OCI-LY1 (cell line): ENCODE measurements at regions not wholly inside any gene's neighbourhood (a gene's known extent, or its start where the extent isn't known, plus 50 kb on each side); places are given as distances from the start of the nearest gene placed in this dataset.

Source experiments
- H2AFZ ChIP-seq: fragments of 200-600 bp; sonication (generic), shearing (Covaris generic); 2 replicates; pipeline ENCODE4 v1.6.0; 2014; ENCODE audit warnings: antibody characterized with exemption, mild to moderate bottlenecking, low read length
- H3F3A ChIP-seq: fragments of 200-600 bp; sonication (generic), shearing (Covaris generic); 2 replicates; pipeline ENCODE4 v1.6.0; 2014; ENCODE audit warnings: mild to moderate bottlenecking, antibody characterized with exemption, low read length, moderate library complexity; ENCODE audit not compliant: insufficient read depth
- H3K27ac ChIP-seq: fragments of 200-600 bp; sonication (generic); 2 replicates; pipeline ENCODE4 v1.5.1; 2014; ENCODE audit warnings: low read length, mixed run types, mild to moderate bottlenecking, low read depth; ENCODE audit not compliant: poor library complexity, severe bottlenecking
- H3K27me3 ChIP-seq: fragments of 200-600 bp; sonication (generic); 2 replicates; pipeline ENCODE4 v1.6.0; 2014; ENCODE audit warnings: antibody characterized with exemption, mild to moderate bottlenecking, low read length, moderate library complexity; ENCODE audit not compliant: insufficient read depth
- H3K36me3 ChIP-seq: fragments of 200-600 bp; sonication (generic); 2 replicates; pipeline ENCODE4 v1.6.1; 2014; ENCODE audit warnings: mild to moderate bottlenecking, antibody characterized with exemption, low read length, moderate library complexity, mixed read lengths; ENCODE audit not compliant: insufficient read depth
- H3K4me1 ChIP-seq: fragments of 200-600 bp; sonication (generic); 2 replicates; pipeline ENCODE4 v1.5.1; 2014; ENCODE audit warnings: mild to moderate bottlenecking, low read length, moderate library complexity; ENCODE audit not compliant: insufficient read depth, severe bottlenecking
- H3K4me2 ChIP-seq: fragments of 200-600 bp; sonication (generic), shearing (Covaris generic); 2 replicates; pipeline ENCODE4 v1.6.1; 2014; ENCODE audit warnings: low read length
- H3K4me3 ChIP-seq: fragments of 200-600 bp; sonication (generic); 2 replicates; pipeline ENCODE4 v1.5.1; 2014; ENCODE audit warnings: low read length, low read depth, mild to moderate bottlenecking, mixed read lengths; ENCODE audit not compliant: poor library complexity, severe bottlenecking
- H3K79me2 ChIP-seq: fragments of 200-600 bp; shearing (Covaris generic); 2 replicates; pipeline ENCODE4 v1.6.1; 2016; ENCODE audit warnings: mixed run types, low read length, mixed read lengths; ENCODE audit not compliant: insufficient read depth
- H3K9ac ChIP-seq: fragments of 200-600 bp; sonication (generic), shearing (Covaris generic); 2 replicates; pipeline ENCODE4 v1.6.1; 2014; ENCODE audit warnings: mild to moderate bottlenecking, low read length, mixed read lengths
- H3K9me2 ChIP-seq: fragments of 200-600 bp; sonication (generic), shearing (Covaris generic); 2 replicates; pipeline ENCODE4 v1.6.1; 2014; ENCODE audit warnings: low read depth, mild to moderate bottlenecking, low read length, mixed read lengths
- H3K9me3 ChIP-seq: fragments of 200-600 bp; shearing (Covaris generic); 2 replicates; pipeline ENCODE4 v1.6.1; 2014; ENCODE audit warnings: low read length, mixed read lengths
- H4K20me1 ChIP-seq: fragments of 200-600 bp; sonication (generic), shearing (Covaris generic); 2 replicates; pipeline ENCODE4 v1.6.0; 2016; ENCODE audit warnings: mild to moderate bottlenecking, low read length; ENCODE audit not compliant: insufficient read depth
- EZH2 ChIP-seq: fragments of 200-600 bp; sonication (generic), shearing (Covaris generic); IDR thresholded peaks from 2 replicates; pipeline ENCODE4 v1.8.0; 2017; ENCODE audit warnings: borderline replicate concordance, mixed run types, mild to moderate bottlenecking, antibody characterized with exemption, low read length, moderate library complexity, mixed read lengths
- TF ChIP-seq, protein P1 (sequence below): fragments of 200-600 bp; sonication (generic), shearing (Covaris generic); IDR thresholded peaks from 2 replicates; pipeline ENCODE4 v1.5.1; 2017; ENCODE audit warnings: mild to moderate bottlenecking, antibody characterized with exemption, low read length, moderate library complexity, mixed read lengths

DNA sequence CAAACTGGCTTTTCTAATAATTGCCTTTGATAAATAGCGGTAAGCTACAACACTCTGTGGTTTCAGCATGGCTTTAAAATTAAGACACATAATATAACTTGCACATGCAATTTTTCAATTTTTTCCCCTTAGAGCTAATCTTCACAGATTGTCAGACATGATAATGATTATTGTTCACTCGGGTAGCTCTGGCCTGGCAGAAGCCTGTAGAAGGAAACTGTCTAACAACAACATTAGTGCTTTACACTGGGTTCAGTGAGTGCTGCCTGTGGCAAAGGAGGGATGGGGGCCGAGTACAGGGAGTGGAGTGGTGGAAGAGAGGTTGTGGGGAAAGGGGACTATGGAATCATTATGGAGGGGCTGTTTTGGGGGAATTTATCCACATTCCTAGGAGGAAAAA is 67.2 kb upstream of the AUTS2 start:
- Histone ChIP-seq H3K9me2 (no peaks in the 10 kb centered on the region), H3K4me3 (no peak overlapping the region), H3K4me2 (no peak overlapping the region), H3K9me3 (no peaks in the 10 kb centered on the region), H3K9ac (no peak overlapping the region), H3F3A (no peaks in the 10 kb centered on the region), H4K20me1 (no peaks in the 10 kb centered on the region), H3K36me3 (no peaks in the 10 kb centered on the region), H2AFZ (no peak overlapping the region), H3K27me3 (peaks cover 10% of the 10 kb centered on the region), H3K79me2 (no peaks in the 10 kb centered on the region), H3K27ac (no peak overlapping the region), H3K4me1 (peaks cover 7% of the 10 kb centered on the region)
- TF ChIP-seq EZH2: no peak
- TF ChIP-seq, protein P1, sequence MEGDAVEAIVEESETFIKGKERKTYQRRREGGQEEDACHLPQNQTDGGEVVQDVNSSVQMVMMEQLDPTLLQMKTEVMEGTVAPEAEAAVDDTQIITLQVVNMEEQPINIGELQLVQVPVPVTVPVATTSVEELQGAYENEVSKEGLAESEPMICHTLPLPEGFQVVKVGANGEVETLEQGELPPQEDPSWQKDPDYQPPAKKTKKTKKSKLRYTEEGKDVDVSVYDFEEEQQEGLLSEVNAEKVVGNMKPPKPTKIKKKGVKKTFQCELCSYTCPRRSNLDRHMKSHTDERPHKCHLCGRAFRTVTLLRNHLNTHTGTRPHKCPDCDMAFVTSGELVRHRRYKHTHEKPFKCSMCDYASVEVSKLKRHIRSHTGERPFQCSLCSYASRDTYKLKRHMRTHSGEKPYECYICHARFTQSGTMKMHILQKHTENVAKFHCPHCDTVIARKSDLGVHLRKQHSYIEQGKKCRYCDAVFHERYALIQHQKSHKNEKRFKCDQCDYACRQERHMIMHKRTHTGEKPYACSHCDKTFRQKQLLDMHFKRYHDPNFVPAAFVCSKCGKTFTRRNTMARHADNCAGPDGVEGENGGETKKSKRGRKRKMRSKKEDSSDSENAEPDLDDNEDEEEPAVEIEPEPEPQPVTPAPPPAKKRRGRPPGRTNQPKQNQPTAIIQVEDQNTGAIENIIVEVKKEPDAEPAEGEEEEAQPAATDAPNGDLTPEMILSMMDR: no peak

DNA sequence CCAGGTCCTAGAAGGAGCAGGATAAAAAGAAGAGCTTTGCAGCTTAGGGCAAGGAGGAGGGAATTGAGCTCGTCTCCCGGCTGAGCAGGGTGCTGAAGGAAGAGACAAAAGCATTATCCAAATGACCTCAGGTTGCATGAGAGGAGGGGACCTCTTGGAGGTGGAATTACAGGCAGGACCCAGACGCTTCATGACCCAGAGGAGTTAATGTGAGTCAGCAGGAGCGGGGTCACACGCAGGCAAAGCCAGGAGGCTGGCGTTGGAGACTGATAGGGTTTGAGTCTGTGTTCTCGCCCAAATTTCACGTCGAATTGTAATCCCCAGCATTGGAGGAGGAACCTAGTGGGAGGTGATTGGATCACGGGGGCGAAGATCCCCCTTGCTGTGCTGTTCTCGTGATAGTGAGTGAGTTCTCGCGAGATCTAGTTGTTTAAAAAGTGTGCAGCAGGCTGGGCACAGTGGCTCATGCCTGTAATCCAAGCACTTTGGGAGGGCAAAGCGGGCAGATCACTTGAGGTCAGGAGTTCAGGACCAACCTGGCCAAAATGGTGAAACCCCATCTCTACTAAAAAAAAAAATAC is 63.7 kb upstream of the AUTS2 start:
- Histone ChIP-seq H3K9me2 (no peaks in the 10 kb centered on the region), H3K9ac (no peak overlapping the region), H3K4me2 (no peak overlapping the region), H2AFZ (no peak overlapping the region), H3K27me3 (peaks cover 10% of the 10 kb centered on the region), H3K4me1 (no peaks in the 10 kb centered on the region), H3K9me3 (no peaks in the 10 kb centered on the region), H3K4me3 (no peak overlapping the region), H3K79me2 (no peaks in the 10 kb centered on the region), H4K20me1 (no peaks in the 10 kb centered on the region), H3K27ac (no peak overlapping the region), H3K36me3 (no peaks in the 10 kb centered on the region), H3F3A (no peaks in the 10 kb centered on the region)
- TF ChIP-seq, protein P1: no peak
- TF ChIP-seq EZH2: no peak

DNA sequence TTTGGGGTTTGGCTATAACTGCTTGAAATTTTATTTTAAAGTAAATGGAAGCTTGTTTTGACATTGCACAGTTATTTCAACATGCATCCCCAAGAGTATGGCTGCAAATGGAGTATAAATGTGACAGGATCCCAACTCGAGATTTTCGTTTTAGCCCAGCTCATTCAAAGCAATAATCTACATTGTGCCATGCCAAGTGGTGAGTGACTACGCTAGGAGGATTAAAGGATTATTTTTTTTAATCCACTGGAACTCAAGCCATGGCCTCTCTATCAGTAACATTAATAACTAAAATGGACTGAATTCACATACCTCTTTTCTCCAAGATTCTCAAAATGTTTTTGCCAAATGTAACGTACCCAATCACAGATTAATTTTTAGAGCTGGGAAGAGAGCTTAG is 60.6 kb upstream of the AUTS2 start:
- H3K4me2 ChIP-seq: no peak overlapping the region
- H3K79me2 ChIP-seq: no peaks in the 10 kb centered on the region
- TF ChIP-seq, protein P1: no peak
- TF ChIP-seq EZH2: no peak
- H3K4me1 ChIP-seq: no peaks in the 10 kb centered on the region
- H3K4me3 ChIP-seq: no peak overlapping the region
- H2AFZ ChIP-seq: no peak overlapping the region
- H3K9ac ChIP-seq: no peak overlapping the region
- peaks cover 6% of the 10 kb centered on the region for H3K9me3 ChIP-seq
- H3K27me3 ChIP-seq: peaks cover 10% of the 10 kb centered on the region
- no peaks in the 10 kb centered on the region for H4K20me1 ChIP-seq
- no peaks in the 10 kb centered on the region for H3K9me2 ChIP-seq
- H3F3A ChIP-seq: no peaks in the 10 kb centered on the region
- no peaks in the 10 kb centered on the region; the same call in 1 of the 2 replicates for H3K36me3 ChIP-seq
- no peak overlapping the region for H3K27ac ChIP-seq
